ENCODE measurements at regions not wholly inside any gene's neighbourhood (a gene's known extent, or its start where the extent isn't known, plus 50 kb on each side); places are given as distances from the start of the nearest gene placed in this dataset.

GRCh38 chr5:57561231-57561842 lies 78.7 kb upstream of the ACTBL2 start:
- H3K4me3 ChIP-seq (ENCODE audit: low read length): no peak overlapping the region
- TF ChIP-seq CTCF (conservative IDR thresholded peaks at IDR 0.05; ENCODE audit: low read depth, low read length): no peak
- DNase-seq (ENCODE audit: low read depth): peak; percentile 64

GRCh38 chr5:57559110-57559635 lies 76.6 kb upstream of the ACTBL2 start:
- no peak for TF ChIP-seq CTCF (conservative IDR thresholded peaks at IDR 0.05; ENCODE audit: low read depth, low read length)
- H3K4me3 ChIP-seq (ENCODE audit: low read length): no peak overlapping the region
- DNase-seq (ENCODE audit: low read depth): no peak

- peak; percentile 68 for DNase-seq (ENCODE audit: low read depth)
- TF ChIP-seq CTCF (conservative IDR thresholded peaks at IDR 0.05; ENCODE audit: low read depth, low read length): no peak
- no peak overlapping the region for H3K4me3 ChIP-seq (ENCODE audit: low read length)
Observed at GRCh38 chr5:57552033-57552432, 69.4 kb upstream of the ACTBL2 start.

- DNase-seq (ENCODE audit: low read depth): no peak
- no peak overlapping the region for H3K4me3 ChIP-seq (ENCODE audit: low read length)
- TF ChIP-seq CTCF (conservative IDR thresholded peaks at IDR 0.05; ENCODE audit: low read depth, low read length): no peak
Observed at GRCh38 chr5:57551251-57551650, 68.6 kb upstream of the ACTBL2 start.

- H3K4me3 ChIP-seq (ENCODE audit: low read length): no peak overlapping the region
- DNase-seq (ENCODE audit: low read depth): no peak
- TF ChIP-seq CTCF (conservative IDR thresholded peaks at IDR 0.05; ENCODE audit: low read depth, low read length): no peak
Observed at GRCh38 chr5:57550132-57550531, 67.5 kb upstream of the ACTBL2 start.

DNA sequence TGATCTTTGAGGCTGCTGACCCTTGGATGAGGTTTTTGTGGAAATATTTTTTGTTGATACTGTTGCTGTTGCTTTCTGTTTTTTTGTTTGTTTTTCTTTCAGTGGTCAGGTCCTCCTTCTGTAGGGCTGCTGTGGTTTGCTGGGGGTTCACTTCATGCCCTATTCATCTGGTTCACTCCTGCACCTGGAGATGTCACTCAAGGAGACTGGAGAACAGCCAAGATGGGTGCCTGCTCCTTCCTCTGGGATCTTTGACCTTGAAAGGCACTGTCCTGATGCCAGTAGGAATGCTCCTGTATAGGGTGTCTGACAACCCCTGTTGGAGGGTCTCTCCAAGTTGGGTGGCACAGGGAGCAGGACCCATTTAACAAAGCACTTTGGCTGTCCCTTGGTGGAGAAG lies 67.0 kb upstream of the ACTBL2 start:
- TF ChIP-seq CTCF (conservative IDR thresholded peaks at IDR 0.05; ENCODE audit: low read depth, low read length): no peak
- H3K4me3 ChIP-seq (ENCODE audit: low read length): no peak overlapping the region
- no peak for DNase-seq (ENCODE audit: low read depth)

DNA sequence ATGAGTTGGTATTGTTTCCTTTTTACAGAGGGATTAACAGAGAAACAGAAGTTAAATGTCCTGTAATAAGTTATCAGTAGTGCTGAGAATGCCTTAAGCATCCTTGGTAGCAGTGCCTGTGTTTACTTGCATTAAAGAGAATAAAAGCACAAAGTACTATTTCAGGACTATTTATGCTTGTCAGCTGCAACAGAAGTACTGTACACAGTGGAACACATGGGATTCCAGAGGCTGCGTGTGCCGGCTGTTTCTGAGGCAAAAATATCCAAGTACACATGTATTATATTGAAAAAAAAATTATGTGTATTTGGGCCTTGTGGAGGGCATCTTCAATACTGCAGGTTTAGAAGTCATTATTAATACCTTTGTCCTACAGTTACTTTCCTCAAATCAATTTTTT lies 58.2 kb upstream of the ACTBL2 start:
- no peak overlapping the region for H3K4me3 ChIP-seq (ENCODE audit: low read length)
- no peak for TF ChIP-seq CTCF (conservative IDR thresholded peaks at IDR 0.05; ENCODE audit: low read depth, low read length)
- no peak for DNase-seq (ENCODE audit: low read depth)

All from retinal pigment epithelial cell (primary cell).